ENCODE measurements at regions not wholly inside any gene's neighbourhood (a gene's known extent, or its start where the extent isn't known, plus 50 kb on each side); places are given as distances from the start of the nearest gene placed in this dataset.
"Not testable (repeated sequence)": the region's sequence is repeated elsewhere in the genome, so short reads cannot be mapped to it uniquely, and the experiment has no call there.

DNA sequence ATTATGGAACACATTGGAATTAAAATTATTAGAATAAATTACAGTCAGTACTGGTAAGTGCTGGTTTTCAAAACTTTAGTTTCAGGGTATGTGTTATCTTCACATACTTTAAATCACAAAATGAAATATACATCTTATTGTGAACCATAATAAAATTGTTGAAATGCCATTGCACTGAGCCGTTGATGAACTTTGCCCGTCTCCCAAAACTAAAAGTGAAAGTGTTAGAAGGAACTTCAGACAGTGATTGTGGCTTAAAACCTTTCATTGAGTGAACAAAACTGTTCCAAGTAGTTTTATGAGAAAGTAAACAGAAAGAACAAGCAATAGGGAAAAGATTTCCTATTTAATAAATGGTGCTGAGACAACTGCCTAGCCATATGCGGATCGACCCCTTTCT lies 811.6 kb downstream of the PLCL1 start:
- no peak overlapping the region for H3K27ac ChIP-seq
- H3K36me3 ChIP-seq: no peaks in the 10 kb centered on the region
- no peak for DNase-seq
- H3K27me3 ChIP-seq (ENCODE audit: insufficient read depth, low read depth, severe bottlenecking): no peaks in the 10 kb centered on the region
- no peaks in the 10 kb centered on the region for H3K9me3 ChIP-seq (ENCODE audit: severe bottlenecking)
- TF ChIP-seq, protein P1, sequence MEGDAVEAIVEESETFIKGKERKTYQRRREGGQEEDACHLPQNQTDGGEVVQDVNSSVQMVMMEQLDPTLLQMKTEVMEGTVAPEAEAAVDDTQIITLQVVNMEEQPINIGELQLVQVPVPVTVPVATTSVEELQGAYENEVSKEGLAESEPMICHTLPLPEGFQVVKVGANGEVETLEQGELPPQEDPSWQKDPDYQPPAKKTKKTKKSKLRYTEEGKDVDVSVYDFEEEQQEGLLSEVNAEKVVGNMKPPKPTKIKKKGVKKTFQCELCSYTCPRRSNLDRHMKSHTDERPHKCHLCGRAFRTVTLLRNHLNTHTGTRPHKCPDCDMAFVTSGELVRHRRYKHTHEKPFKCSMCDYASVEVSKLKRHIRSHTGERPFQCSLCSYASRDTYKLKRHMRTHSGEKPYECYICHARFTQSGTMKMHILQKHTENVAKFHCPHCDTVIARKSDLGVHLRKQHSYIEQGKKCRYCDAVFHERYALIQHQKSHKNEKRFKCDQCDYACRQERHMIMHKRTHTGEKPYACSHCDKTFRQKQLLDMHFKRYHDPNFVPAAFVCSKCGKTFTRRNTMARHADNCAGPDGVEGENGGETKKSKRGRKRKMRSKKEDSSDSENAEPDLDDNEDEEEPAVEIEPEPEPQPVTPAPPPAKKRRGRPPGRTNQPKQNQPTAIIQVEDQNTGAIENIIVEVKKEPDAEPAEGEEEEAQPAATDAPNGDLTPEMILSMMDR (IDR thresholded peaks at IDR 0.05; ENCODE audit: low read depth, low read length): no peak
- no peak overlapping the region for H3K4me3 ChIP-seq (ENCODE audit: low read depth, low read length)

DNA sequence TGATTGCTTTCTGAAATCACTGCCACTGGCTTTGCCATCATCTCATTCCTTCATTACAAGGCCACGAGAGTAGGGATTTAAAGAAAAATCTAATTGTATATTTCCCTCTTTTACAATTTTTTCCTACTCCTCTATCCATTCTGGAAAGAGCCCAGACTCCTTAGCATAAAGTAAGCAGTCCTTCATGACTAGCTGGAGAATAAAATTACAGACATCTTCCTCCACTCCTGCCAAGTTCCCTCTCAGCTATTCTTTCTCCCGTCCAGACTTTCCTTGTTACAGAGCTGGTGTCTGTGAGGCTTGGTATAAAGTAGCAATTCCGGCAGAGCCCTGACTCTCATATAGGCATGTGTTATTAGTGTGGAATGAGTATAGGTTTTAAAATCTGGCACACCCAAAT lies 806.8 kb downstream of the PLCL1 start:
- no peaks in the 10 kb centered on the region for H3K9me3 ChIP-seq (ENCODE audit: severe bottlenecking)
- TF ChIP-seq, protein P1 (IDR thresholded peaks at IDR 0.05; ENCODE audit: low read depth, low read length): no peak
- no peak overlapping the region for H3K27ac ChIP-seq
- no peak overlapping the region for H3K4me3 ChIP-seq (ENCODE audit: low read depth, low read length)
- H3K36me3 ChIP-seq: no peaks in the 10 kb centered on the region
- no peaks in the 10 kb centered on the region for H3K27me3 ChIP-seq (ENCODE audit: insufficient read depth, low read depth, severe bottlenecking)
- no peak for DNase-seq

DNA sequence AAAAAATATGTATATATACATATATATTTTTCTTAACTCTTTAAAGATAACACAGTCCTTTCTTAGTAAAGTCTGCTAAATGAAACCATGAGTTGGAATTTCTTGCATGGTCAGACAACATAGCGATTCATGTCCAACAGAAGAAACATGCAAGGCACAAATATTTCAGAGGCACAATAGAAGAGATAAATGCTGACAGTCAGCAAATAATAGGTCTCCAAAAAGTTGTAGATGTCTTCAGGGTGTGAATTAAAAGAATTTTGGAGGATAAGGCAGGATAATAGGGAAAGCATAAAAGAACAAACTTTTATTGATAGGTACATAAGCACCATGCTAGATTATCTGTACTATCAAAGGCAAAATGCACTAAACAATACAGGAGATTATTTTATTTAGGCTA lies 800.2 kb downstream of the PLCL1 start:
- Histone ChIP-seq H3K36me3 (no peaks in the 10 kb centered on the region), H3K27me3 (ENCODE audit: insufficient read depth, low read depth, severe bottlenecking) (no peaks in the 10 kb centered on the region), H3K27ac (no peak overlapping the region), H3K9me3 (ENCODE audit: severe bottlenecking) (no peaks in the 10 kb centered on the region), H3K4me3 (ENCODE audit: low read depth, low read length) (no peak overlapping the region)
- TF ChIP-seq, protein P1 (IDR thresholded peaks at IDR 0.05; ENCODE audit: low read depth, low read length): no peak
- no peak for DNase-seq

DNA sequence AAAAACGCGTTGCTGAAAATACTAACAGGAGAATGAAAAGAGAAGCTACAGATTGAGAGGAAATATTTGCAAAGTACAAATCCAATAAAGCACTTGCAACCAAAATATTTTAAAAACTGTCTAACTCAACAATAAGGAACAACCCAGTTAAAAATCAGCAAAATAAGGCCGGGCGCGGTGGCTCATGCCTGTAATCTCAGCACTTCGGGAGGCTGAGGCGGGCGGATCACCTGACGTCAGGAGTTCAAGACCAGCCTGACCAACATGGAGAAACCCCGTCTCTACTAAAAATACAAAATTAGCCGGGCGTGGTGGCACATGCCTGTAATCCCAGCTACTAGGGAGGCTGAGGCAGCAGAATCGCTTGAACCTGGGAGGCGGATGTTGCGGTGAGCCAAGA lies 798.6 kb downstream of the PLCL1 start:
- H3K27ac ChIP-seq; H3K27me3 ChIP-seq (ENCODE audit: insufficient read depth, low read depth, severe bottlenecking); H3K36me3 ChIP-seq; H3K9me3 ChIP-seq (ENCODE audit: severe bottlenecking); H3K4me3 ChIP-seq (ENCODE audit: low read depth, low read length); DNase-seq: not testable (repeated sequence)

DNA sequence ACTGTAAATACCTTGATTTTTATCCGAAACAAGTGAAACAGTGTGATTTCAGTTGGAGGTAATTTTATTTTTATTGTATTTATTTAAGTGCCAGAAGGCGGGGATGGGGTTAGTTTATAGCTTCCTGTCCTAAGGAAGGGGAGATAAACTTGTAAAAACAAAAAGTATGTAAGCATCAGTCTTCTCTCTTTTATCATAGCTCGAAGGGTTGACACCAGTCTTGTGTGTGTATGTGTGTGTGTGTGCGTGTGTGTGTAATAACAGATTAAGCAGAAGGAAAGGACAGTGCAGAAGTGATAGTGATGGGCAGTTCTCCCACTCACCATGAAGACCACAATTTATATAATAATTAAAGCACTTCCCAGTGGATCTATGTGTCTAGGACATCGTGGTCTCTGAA lies 793.3 kb downstream of the PLCL1 start:
- Histone ChIP-seq H3K27me3 (ENCODE audit: insufficient read depth, low read depth, severe bottlenecking) (no peaks in the 10 kb centered on the region), H3K9me3 (ENCODE audit: severe bottlenecking) (no peaks in the 10 kb centered on the region), H3K4me3 (ENCODE audit: low read depth, low read length) (no peak overlapping the region), H3K27ac (no peak overlapping the region), H3K36me3 (no peaks in the 10 kb centered on the region)
- TF ChIP-seq, protein P1 (IDR thresholded peaks at IDR 0.05; ENCODE audit: low read depth, low read length): no peak
- DNase-seq: no peak

DNA sequence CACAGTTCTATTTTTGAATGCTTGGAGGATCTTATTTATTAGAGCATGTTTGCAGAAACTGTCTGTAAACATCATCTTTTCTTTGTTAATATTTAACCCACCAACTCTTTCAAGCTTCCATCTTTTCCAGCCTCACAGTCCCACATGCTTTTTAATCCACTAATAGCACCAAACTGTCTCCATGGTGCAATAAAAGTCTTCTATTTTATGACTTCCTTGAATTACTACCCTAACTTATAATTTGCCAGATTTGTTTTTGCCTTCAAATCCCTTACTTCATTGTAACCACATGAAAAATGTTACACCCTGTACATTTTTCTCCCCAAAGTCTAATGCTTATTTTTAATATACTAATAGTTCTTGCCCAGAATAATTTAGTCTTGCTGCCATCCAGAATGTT lies 792.6 kb downstream of the PLCL1 start:
- no peak for DNase-seq
- no peaks in the 10 kb centered on the region for H3K36me3 ChIP-seq
- TF ChIP-seq, protein P1 (IDR thresholded peaks at IDR 0.05; ENCODE audit: low read depth, low read length): no peak

More for the DNA sequence above, 792.6 kb downstream of the PLCL1 start:
- H3K9me3 ChIP-seq (ENCODE audit: severe bottlenecking): no peaks in the 10 kb centered on the region
- no peaks in the 10 kb centered on the region for H3K27me3 ChIP-seq (ENCODE audit: insufficient read depth, low read depth, severe bottlenecking)
- H3K4me3 ChIP-seq (ENCODE audit: low read depth, low read length): no peak overlapping the region
- no peak overlapping the region for H3K27ac ChIP-seq
